NCI-H1105 (cell line): ENCODE measurements at regions not wholly inside any gene's neighbourhood (a gene's known extent, or its start where the extent isn't known, plus 50 kb on each side); places are given as distances from the start of the nearest gene placed in this dataset.

Experiments used
- DNase-seq: peaks from one replicate; lab custom pipeline; 2025; lab: John Stamatoyannopoulos, UW

DNA sequence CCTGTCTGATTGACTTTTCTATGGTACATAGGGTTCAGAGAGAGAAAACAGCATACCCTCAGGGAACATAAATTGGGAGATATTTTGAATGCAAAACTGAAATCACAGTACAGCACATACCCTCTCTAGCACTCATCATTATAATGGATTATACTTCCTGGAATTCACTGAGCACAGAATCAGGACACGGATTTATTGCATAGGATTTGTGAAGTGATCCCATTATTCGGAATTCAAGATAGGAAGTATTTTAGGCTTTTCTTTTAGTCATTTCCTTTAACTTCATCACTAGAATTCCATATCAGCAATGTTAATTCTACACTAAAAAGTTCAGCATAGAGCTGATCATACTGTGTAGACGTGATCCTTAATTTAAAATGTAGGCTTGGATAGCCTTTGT lies 407.0 kb downstream of the PID1 start:
- no peak for DNase-seq

DNA sequence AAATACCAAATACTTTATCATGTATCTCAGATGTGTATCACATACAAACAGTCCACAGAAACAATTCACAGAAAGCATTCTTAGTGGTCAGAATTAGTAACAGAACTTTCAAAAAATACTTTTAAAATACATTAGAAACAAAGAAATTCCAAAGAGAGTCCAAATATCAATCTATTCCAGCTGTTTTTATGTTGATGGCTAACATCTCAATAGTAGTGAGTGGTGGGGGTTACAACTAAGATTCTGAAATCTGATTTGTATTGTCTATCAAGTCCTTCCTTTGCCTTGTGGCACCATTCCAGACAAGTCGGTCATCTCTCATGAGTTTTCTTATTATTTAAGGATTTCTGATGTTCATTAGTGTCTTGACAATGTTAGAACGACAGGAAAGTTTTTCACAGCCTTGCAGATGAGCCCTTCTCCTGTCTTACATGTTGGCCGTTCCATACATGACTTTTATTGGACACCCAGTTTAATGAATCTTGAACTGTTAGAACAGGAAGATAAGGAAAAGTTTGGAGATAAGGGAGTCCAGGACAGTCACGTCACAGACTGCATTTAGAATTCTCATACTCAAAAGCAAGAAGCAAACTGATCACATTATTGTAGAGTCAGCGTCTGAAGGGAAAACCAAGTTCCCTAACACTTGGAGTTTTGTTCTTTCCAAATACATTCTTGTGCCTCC lies 410.3 kb downstream of the PID1 start:
- DNase-seq: no peak

DNA sequence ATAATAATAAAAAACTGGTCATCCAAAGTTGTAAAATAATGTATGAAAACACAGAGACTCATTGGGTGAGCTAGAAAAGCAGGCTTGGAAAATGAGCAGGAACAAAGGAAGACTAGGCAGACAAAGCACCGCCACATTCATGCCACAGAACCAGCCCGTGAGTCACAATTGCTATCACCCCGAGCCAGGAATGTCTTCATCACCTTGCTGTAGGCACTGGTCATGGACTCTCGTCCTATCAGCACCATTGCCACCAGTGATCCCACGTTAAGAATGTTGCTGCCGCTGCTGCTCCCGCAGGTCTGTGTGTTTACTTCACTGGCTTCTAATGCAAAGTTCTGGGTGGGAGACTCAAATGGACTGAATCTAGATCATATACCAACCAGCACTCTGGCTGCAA lies 417.9 kb downstream of the PID1 start:
- no peak for DNase-seq

DNA sequence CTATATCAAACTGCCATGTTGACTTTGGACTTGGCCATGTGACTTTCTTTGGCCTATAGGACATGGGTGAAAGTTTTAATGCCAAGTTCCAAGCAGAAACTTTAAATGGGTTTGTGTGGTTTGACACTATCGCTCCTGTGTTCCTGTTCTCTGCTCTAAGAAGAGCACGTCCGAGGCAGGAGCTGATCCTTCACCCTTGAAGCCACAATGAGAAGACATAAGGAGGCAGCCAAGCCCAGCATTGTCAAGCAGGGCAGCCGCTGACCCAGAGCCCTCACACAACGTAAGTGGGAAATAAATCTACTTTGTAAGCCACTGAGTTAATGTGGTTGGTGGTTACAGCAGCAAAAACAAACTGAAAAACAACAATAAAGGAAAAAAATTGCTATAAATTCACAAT lies 422.4 kb downstream of the PID1 start:
- DNase-seq: no peak

DNA sequence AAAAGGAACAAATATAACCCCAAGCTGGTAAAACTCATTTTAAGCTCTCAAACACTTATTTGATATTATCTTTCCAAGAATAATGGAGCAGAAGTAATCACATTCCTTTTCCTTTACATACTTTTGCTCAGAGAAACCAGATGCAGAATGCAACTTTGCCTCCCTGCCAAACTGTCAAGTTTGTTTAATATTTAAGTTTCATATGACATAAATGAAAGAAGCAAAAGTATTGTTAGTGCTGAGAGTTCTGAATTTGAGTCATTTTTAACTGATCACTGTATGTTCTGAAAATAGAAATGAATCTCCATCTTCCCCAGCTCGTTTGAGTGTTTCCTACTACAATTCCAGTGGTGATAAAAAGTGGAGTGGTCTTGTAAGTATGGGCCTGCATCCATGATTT lies 423.4 kb downstream of the PID1 start:
- DNase-seq: no peak

DNA sequence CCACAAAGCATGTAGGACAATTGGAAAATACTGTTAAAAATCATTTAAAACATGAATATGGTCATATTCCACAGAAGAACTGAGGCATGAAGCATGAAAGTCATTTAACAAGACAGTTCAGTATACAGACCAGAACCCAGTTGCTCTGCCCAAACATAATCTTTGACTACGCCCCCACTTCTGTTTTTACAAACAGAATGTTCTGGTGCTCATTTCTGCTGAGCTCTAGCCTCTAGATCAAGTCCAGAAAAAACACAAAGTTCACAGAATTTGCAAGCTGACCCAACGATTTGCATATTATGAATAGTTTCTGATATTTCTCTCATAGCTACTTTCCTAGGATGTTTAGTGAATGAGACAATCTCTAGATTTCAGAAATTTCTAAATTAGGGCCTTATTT lies 424.9 kb downstream of the PID1 start:
- no peak for DNase-seq

DNA sequence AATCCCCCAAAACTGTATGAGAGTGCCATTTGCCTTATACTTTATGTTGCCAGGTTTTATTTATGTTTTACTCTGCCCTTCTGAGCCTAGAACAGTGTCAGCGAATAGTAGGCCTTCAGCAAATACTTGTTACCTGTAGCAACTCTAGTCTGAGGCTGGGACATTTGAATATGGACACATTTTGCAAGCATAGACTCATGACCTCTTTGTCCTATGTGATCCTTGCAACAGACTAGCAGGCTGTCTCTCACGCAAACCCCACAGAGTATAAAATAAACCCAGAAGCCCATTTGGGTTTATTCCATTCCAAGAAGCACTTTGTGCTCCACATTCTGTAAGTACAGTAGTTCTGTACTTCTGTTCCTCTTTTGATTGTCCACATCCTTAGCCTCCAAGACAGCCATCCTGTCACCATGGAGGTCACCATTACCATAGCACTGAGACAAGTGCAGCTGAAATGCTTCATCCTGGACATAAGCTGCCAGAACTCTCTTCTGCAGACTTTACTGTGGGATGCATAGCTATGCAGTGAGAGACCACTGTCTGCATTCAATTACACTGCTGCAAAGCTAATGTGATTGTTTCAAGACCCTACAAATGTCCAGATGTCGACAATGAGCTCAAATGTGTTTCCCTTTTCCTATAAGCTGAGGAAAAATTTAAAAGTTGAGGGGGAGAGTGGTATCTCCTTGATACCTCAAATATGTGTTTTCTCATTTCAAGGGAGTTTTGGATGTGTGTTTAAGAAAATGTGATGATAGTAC lies 425.7 kb downstream of the PID1 start:
- no peak for DNase-seq

DNA sequence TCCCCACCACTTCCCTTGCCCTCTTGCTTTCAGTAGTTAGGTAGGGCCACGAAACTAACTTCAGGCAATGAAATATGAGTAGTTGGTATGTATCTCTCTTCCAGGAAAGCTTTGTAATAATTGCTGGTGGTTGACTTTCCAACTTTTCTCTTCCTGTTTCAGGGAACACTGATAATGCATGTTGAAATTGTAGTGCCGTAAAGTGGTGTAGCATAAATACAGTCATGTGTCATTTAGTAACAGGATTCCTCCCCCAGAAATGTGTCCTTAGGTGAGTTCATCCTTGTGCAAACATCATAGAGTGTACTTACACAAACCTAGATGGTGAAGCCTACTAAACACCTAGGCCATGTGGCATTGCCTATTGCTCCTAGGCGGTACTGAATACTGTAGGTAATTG lies 429.2 kb downstream of the PID1 start:
- no peak for DNase-seq

DNA sequence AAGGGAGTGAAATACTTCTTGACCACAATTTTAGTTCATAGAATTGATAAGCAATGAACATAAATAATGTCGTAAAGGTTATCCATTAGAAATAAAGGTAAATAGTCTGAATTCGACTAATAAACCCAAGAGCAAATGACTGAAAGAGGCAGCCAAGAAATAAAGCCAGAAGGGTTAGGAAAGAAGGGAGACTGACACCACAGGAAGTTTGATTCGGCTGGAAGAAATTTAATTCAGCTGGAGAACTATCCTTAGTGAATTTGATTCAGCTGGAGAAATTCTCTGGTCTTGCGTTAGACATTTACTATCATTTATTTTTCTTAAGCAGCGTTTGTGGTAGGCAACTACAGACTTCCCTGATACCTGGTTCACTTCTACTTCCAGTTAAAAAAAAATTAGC lies 429.6 kb downstream of the PID1 start:
- no peak for DNase-seq

DNA sequence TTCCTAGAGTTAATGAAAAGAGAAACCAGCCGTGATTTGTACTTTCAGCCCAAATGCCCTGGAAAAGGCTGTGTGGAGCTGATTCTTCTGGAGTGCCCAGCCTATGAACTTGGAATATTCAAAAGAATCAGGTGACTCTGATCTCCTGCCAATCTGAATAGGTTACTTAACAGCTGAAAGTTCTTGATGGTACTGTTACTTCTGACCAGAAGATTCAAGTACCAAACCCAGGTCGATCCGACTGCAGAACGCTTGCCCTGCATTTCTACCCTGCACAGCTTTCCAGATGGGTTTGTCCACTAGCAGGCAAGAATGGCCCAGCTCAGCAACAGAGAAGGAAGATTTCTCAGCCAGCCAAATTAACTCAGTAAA lies 430.4 kb downstream of the PID1 start:
- DNase-seq: no peak

DNA sequence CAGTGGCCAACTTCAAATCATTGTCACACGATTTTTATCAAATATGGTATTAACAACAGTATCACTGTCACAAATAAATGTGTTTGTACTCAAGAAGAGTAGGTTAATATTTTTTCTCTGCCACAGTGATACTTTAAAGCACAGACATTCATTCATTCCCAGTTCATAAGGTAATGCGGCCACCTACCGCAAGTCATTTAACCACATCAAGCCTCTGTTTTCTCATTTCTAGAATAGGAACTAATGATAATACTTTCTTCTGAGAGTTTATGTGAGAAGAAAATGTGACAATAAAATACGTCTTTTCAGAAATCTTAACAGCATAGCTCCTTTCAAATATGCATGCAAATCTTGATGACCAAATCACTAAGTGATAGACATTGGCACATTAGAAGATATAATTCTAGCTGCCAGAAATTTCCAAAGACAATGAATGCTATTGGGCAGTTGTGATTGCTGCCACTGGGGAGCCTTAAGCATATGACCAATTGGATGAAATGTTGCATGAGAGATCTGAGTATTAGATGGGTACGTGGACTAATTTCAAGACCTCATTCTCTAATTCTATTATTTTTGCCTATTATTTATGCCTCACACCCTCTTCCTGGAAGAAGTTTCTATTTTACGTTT lies 430.9 kb downstream of the PID1 start:
- no peak for DNase-seq

DNA sequence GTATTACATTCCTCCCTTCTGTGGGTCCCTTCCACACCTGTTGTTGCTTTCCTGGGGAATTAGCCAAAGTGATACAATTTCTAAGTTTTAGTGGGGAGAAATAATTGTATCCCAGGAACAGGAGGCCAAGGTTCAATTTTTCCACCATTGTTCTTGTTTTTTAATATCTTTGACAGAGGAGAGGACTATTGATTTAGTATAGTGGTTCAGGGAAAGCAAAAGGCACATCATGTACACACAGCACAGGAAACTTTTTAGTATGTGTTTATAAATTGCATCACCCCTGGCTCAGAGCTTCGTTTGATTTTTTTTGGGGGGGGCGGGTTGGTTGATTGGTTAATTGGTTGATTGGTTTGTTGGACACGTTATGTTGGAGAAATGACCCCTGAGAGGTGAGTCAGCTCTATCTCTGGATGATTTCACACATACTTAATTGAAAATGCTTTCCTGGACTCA lies 431.6 kb downstream of the PID1 start:
- DNase-seq: no peak

DNA sequence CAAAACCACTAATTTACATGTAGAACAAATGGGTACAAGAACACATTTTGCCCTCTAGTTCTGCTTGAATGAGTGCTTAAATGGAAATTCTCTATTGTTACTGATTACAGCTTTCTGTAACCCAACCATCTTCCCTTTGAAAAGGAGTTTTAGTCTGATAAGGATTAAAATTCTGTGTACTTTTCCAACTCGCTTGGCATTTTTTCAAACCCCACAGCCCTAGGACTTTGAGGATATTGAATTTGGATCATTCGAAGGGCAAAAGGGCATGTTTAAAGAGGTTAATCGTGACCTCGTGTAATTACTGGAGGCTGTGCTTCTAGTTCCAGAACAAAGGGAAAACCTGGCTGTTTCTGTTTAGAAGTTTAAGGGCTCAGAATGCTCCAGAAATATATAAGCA lies 432.3 kb downstream of the PID1 start:
- DNase-seq: no peak

DNA sequence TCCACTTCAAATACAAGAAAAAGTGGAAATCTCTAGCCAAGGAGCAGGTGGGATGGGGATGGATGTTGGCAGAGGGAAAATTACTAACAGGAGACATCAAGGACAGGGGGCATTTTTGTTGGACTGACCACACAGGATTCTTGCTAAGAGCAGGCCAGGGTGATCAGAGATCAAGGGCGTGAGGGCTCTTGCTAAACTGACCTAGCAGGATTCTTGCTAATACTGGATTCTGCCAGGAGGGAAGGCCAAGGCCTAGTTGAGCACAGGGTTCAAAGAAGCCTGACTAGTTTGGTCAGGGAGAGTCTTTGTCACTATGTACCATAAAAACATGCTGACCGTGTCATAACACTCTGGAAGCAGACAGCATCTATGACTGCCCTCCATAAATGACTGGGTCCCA lies 442.7 kb downstream of the PID1 start:
- no peak for DNase-seq

DNA sequence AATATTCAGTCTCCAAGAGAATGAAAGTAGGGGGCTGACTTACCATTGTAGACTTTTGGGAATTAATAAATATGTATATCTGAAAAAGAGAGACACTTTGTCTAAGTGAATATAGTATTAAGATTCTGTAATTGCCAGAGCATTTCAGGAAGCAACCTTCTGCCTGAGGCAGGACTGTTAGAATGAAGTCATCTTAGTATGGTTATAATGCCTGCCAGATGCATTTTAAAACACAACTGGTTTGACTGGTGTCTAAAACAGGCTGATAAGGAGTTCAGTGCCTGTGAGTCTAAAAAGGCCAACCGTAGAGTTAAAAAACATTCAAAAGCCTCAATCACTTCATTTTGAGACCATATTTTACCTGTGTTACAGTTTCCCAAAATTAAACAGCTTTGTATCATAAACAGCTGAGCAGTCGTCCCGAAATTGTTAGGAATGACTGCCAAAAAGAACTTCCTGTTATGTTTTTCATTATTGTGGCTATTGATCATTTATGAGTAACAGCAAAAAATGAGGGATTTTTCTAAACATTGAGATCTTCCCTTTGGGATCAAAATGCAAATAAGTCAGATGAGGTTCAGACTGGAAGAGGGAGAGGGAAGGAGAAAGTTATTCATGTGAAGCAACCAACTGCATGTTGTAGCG lies 443.9 kb downstream of the PID1 start:
- DNase-seq: no peak

DNA sequence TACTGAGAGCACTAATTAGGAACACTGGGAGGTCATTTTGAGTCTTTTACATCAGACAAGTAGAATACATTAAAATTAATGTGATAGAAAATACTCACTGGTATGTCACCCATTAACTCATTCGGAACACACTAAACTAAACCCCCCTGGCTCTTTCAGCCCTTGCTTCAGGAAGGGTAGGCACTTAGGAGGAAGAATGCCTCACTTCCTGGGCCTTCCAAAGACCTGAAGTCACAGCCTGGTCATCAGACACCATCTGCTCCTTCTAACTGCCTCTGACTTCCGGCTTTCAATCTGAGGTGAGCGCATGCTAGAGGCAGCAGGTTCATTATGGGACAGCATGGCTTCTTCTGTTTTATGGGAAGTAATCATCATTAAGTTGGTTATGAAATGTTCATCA lies 451.4 kb downstream of the PID1 start:
- no peak for DNase-seq

DNA sequence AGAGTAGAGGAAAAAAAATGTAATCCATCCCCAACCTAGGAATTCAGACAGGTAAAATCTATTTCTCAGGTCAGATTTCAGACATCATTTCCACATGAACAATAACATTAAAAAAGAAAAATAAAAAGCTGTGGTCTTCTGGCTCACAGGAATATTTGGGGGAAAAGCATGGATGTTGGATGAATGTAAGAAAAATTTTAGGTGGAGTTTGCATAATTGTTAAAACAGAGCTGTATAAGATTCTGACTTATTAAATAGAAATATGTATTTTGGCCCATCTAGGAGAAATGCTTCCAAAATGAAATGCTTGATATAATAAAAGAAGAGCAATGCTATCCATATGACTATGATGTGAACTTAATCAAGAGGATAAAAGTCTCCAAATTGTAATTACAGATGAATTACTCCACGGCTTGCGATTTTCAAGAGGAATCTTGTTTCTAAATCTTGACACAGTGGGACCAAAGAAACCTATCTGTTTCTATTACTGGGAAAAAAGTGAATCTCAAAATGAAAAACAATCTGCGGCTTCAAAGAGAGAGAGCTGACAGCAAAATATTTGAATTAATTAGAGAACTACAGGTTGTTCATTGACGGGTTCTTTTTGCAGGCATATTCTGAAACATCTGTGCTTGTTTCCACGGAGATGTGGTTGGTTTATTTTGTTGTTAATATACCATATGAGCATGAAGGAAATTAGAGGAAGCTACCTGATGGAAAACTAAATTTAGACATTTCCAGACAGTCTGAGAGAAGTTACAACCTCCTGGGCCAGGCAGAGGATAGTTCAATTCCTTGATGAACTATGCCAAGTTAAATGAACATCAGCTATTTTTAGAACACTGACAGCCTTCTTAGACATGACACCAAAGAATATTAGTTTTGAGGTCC lies 468.7 kb downstream of the PID1 start:
- DNase-seq: no peak

DNA sequence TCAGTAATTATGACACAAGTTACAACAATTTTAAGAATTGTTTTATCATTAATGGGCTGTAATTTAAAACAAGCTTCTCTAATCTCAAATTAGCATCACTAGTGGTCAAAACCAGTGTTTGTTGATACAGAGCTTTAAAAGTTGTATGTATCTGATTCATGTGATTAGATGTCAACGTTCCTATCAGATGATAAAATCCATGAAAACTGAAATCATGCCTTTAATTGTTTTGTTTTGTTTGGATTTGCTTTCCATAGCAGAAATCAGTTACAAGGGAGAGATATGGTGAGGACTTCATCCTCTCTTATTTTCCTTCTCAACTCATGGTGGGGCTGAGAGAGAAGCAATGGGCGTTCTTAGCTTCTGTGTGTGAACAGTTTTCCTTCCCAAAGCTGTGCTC lies 469.6 kb downstream of the PID1 start:
- DNase-seq: no peak

DNA sequence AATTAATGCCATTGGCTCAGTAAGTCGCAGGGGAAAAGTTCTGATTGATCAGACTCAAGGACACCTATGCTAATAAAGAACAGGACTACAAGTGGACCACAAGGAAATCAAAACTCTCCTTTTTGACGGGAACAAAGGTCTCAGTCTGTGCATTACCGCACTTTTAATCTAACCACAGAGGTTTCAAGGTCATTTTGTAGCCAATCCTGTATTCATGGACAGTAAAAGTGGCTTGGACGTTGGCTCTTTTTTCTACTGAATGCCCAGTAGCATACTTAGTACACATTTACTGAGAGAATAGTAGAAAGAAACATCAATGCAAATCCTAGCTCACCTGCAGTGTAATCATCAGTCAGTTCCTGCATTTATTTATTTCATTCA lies 471.9 kb downstream of the PID1 start:
- no peak for DNase-seq

DNA sequence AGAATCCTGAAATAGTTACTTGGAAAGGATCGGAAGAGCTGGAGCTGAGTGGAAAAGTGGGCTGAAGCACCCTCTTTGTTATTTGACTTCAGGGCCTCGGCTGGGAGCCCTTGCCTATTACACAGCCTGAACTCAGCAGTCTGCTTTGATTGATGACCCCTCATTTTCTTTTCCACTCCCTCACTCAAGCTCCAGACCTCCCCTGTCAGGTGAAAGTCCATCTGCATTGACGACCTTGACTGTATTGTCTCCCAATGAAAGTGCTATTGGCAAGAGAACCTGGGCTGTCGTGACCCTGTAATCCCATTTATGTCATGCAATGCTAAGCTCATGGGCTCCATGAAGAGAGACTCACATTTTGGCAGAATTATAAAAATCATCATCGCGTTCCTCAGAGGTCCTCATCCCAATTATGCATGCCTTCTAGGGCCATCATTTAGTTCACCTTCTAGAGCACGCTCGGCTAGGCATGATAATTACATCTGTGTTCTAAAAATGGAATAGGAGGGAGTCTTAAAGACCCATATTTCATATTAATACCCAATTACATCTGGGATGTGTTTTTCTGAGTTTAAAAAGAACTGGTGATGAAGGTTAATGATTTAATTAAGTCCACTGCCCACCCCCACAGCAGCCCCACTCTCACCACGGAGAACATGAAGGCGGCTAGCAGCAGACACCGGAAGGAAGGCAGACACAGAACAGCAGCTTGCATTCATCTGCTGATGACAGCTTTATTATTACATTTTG lies 472.5 kb downstream of the PID1 start:
- DNase-seq: no peak

DNA sequence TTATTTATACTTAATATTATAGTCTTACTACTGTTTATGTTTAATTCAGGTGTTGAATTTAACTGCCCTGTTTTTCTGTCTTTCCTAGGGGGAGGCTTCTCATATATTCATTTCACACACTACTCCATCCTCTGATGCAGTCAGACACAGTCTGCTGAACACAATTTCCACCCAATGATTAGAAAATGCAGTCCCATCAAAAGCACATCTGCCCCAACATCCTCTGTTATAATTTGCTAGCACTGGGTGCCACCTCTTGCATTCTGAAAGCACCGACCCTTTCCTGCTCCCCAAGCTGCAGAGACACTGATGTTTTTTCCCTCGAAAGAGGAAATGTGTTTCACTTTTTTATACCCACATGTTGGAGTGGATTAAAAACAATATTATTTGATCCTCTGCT lies 474.7 kb downstream of the PID1 start:
- DNase-seq: no peak
